T-helper 17 cell (primary cell): ENCODE measurements at regions not wholly inside any gene's neighbourhood (a gene's known extent, or its start where the extent isn't known, plus 50 kb on each side); places are given as distances from the start of the nearest gene placed in this dataset.
A peak's percentile ranks its signal among the peaks of the same experiment; 100 is the strongest.

Experiments used
- ATAC-seq: fragments of 150-1000 bp; cut with Tn5 transposase; 2 replicates; pipeline ENCODE4 v1.10.0; 2021; ENCODE audit warnings: mild to moderate bottlenecking, moderate library complexity
- DNase-seq, 3 donors: peaks; one replicate each; pipeline versions ENCODE4 v3.0.0 to v3.0.0-alpha.2; 2020 to 2021
- H3K9me3 ChIP-seq: one replicate; pipeline ENCODE4 v1.7.0; 2013; ENCODE audit warnings: low read length, mild to moderate bottlenecking; ENCODE audit not compliant: control insufficient read depth, poor library complexity, severe bottlenecking
- H3K27ac Mint-ChIP-seq: one replicate; pipeline ENCODE4 v1.8.0; 2022; ENCODE audit warnings: mild to moderate bottlenecking, moderate library complexity, mixed read lengths
- H3K27me3 Mint-ChIP-seq: one replicate; pipeline ENCODE4 v1.8.0; 2022; ENCODE audit warnings: mixed read lengths
- H3K36me3 Mint-ChIP-seq: one replicate; pipeline ENCODE4 v1.8.0; 2022; ENCODE audit warnings: low read depth, mixed read lengths
- H3K4me1 Mint-ChIP-seq: one replicate; pipeline ENCODE4 v1.8.0; 2022; ENCODE audit warnings: mild to moderate bottlenecking, mixed read lengths
- H3K4me3 Mint-ChIP-seq: one replicate; pipeline ENCODE4 v1.8.0; 2022; ENCODE audit warnings: mild to moderate bottlenecking, moderate library complexity, mixed read lengths

- H3K9me3 ChIP-seq, result no peaks in the 10 kb centered on the region
- ATAC-seq, result no peak
- no peak overlapping the region for H3K4me3 Mint-ChIP-seq
- DNase-seq, result no peak
- peaks cover 84% of the 10 kb centered on the region for H3K27me3 Mint-ChIP-seq
- no peak overlapping the region for H3K27ac Mint-ChIP-seq
- H3K4me1 Mint-ChIP-seq, result peaks cover 8% of the 10 kb centered on the region
- peaks cover 9% of the 10 kb centered on the region for H3K36me3 Mint-ChIP-seq
These were observed 72.1 kb upstream of the ARAP3 start for GRCh38 chr5:141753971-141754713.

DNA sequence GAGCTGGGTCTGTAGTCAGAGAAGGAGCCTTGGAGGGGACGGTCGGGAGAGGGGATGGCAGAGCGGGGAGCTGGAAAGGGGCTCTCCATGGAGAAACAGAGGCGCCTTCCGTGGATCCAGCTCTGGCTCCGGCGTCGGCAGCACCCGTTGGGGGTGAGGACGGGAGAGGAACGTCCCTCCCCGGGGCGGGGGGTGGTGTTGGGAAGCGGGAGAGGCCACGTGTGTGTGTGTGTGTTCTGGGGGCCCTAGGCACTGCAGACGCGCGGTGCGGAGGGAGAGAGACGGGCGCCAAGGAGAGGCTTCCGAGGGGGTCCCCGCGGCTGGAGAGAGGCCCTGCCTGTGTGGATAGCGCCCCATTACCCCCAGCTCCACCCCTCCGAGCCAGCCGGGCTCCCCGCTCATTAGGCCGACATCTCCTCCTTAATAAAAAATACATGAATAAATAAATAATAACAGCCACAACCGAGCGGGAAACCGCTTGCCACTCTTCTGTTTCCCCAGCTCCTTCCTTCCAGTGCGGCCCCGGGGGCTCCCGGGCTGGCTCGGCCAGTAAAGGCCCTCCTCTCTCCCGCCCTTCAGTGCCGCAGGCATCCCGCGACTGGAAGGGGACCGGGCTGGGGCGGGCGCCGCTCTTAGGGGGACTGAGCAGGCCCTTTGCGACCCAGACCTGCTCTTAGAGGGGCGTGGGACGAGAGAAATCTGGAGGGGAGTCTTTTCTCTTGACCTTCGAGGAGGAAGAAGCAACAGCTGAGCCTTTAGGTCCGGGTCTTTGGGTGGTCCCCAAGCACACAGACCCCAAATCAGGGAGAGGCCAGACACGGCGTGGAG is 71.3 kb upstream of the ARAP3 start:
- no peaks in the 10 kb centered on the region for H3K9me3 ChIP-seq
- Mint-ChIP-seq H3K4me1 (peaks cover 4% of the 10 kb centered on the region), H3K4me3 (no peak overlapping the region), H3K27ac (no peak overlapping the region), H3K27me3 (peaks cover 85% of the 10 kb centered on the region), H3K36me3 (peaks cover 8% of the 10 kb centered on the region)
- DNase-seq (no peak), ATAC-seq (no peak)

DNA sequence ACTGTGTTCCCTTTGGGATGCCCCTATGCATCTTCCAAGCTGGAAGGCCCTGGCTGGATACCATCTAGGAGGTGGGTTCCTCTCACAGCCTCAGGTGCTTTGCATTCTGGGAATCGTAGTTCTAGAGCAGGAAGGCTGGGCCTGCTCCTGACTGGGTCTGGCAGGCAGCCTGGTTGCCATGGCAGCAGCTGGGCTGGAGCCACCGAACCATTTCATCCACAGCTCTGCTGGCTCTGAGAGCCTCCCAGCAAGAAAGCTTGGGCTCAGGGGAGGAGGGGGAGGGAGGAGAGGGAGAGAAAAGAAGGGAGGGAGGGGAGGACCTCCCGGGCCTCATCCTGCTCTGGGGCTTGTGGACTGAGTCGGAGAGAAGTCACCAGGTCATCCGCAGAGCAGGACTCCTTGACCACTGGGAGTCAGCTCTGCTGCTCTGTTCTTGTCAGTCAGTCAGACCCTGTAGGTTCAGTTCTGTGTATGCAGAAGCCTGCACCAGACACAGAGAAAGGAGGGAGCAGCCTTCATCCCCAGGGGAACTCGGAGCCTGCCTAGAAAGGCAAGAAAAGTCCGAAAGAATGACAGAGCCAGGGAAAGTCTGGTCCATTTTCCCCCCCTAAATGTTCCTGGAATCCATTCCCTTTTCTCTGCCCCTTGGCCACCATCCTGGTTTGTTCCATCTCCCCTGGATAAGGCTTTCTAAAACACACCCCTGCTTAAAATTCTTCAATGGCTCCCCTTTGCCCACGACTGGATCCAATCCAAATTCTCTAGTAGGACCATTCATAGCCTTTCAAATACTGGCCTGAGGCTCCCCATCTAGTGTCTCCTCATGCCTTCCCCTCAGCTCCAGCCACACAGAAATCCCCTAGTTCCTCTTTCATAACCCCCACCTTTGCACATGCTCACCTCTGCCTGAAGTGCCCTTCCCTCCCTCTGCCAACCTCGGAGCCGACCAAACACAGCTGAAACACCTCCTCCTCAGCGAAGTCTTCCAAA is 65.4 kb upstream of the ARAP3 start:
- no peaks in the 10 kb centered on the region for H3K9me3 ChIP-seq
- peaks cover 65% of the 10 kb centered on the region for H3K27me3 Mint-ChIP-seq
- peak; percentile 59 for ATAC-seq
- H3K27ac Mint-ChIP-seq, result no peak overlapping the region
- peaks cover 2% of the 10 kb centered on the region for H3K4me1 Mint-ChIP-seq
- DNase-seq, result no peak
- no peak overlapping the region for H3K4me3 Mint-ChIP-seq
- H3K36me3 Mint-ChIP-seq, result peaks cover 7% of the 10 kb centered on the region

- no peaks in the 10 kb centered on the region for H3K9me3 ChIP-seq
- Mint-ChIP-seq H3K36me3 (peaks cover 7% of the 10 kb centered on the region), H3K27ac (no peak overlapping the region), H3K27me3 (peaks cover 59% of the 10 kb centered on the region), H3K4me3 (no peak overlapping the region), H3K4me1 (peaks cover 2% of the 10 kb centered on the region)
- ATAC-seq, result no peak
- no peak for DNase-seq
These were observed 64.4 kb upstream of the ARAP3 start for GRCh38 chr5:141746395-141746794.

DNA sequence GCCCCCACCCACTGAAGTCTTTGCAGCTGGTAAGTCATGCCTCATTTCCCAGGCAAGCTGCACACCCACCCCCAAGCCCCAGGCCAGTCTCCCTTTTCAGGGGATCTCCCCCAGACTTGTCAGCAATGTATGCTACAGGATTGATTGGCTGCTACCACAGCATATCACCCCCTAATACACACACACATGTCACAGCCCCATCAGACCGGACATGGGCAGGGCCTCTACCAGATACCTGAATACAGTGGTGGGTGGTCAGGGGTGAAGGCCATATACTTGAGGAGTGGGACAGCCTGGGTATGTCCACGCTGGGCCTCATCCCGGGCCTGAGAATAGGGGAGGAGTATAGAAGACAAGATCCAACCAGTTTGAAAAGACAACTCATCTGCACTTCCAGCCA is 63.4 kb upstream of the ARAP3 start:
- Mint-ChIP-seq H3K27me3 (peaks cover 62% of the 10 kb centered on the region), H3K4me1 (peaks cover 2% of the 10 kb centered on the region), H3K36me3 (peaks cover 7% of the 10 kb centered on the region), H3K27ac (no peak overlapping the region), H3K4me3 (no peak overlapping the region)
- H3K9me3 ChIP-seq, result no peaks in the 10 kb centered on the region
- ATAC-seq (no peak), DNase-seq (no peak)

DNA sequence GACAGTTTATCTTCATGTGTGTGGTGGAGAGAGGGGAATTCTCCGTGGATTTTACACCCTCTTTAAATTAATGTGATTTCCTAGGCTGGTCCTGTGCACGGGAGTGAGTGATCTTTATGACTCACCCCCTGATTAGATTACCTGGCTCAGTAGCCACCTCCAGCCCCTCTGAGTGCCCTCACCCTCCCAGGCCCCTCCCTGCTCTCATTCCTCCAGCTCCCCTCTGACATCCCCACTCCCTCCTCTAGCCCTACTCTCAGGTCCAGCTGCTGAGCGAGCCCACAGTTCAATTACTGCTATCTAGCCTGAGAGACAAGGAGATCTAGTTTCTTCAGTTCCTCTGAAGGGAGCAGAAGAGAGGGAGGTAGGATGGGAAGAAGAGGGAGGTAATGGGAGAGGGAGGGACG is 61.8 kb upstream of the ARAP3 start:
- Mint-ChIP-seq H3K36me3 (peaks cover 4% of the 10 kb centered on the region), H3K4me1 (peaks cover 2% of the 10 kb centered on the region), H3K27me3 (peaks cover 59% of the 10 kb centered on the region), H3K4me3 (no peak overlapping the region), H3K27ac (no peak overlapping the region)
- H3K9me3 ChIP-seq, result no peaks in the 10 kb centered on the region
- DNase-seq (no peak), ATAC-seq (no peak)

DNA sequence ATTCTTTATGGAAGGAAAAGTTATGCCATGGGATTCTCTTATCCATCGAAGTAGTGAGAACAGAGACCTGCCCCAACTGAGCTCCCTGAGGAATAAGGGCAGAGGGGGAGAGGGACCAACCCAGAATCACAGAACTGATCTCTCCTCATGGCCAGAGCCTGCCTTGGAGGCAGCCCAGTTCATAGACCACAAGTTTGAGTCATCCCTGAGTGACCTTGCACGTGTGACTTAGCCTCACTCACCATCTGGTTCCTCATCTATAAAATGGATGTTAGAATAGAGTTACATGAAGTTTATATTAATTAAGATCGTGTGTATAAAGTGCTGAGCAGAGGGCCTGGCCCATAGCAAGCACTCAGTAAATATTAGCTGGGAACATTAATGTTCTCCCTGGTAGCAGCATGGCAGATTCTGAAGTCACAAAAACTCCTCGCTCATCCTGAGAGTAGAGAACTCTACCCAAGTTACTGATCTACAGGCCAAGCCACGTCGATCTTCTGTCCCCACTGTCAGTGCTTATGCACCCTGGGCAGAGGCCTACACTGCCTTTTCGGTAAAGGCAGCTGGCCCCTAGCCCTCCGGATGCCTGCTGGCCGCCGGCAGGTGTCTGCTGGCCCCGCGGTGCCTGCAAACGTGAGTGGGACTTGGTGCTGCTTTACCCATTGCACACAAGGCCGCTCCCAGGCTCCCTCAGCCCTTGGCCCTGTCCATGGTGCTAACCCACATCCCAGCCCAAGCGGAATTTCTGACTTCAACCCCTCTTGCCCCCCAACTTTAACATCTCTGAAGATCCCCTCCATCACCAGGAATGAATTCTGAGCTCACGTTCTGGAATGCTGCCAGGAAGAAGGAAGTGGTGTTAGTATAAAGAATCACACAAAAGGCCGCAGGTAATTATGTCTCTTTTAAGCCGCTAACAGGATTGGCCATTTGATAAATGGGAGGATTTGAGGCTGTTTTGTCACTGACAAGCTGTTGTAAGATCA is 61.1 kb upstream of the ARAP3 start:
- DNase-seq (no peak), ATAC-seq (no peak)
- H3K27ac Mint-ChIP-seq, result no peak overlapping the region
- peaks cover 2% of the 10 kb centered on the region for H3K4me1 Mint-ChIP-seq
- H3K4me3 Mint-ChIP-seq, result no peak overlapping the region
- peaks cover 6% of the 10 kb centered on the region for H3K36me3 Mint-ChIP-seq
- peaks cover 57% of the 10 kb centered on the region for H3K27me3 Mint-ChIP-seq
- no peaks in the 10 kb centered on the region for H3K9me3 ChIP-seq

- peaks cover 61% of the 10 kb centered on the region for H3K27me3 Mint-ChIP-seq
- peaks cover 3% of the 10 kb centered on the region for H3K36me3 Mint-ChIP-seq
- no peak overlapping the region for H3K4me3 Mint-ChIP-seq
- no peak for ATAC-seq
- DNase-seq, result no peak
- H3K27ac Mint-ChIP-seq, result no peak overlapping the region
- no peaks in the 10 kb centered on the region for H3K9me3 ChIP-seq
- H3K4me1 Mint-ChIP-seq, result no peaks in the 10 kb centered on the region
These were observed 60.1 kb upstream of the ARAP3 start for GRCh38 chr5:141742144-141742543.

DNA sequence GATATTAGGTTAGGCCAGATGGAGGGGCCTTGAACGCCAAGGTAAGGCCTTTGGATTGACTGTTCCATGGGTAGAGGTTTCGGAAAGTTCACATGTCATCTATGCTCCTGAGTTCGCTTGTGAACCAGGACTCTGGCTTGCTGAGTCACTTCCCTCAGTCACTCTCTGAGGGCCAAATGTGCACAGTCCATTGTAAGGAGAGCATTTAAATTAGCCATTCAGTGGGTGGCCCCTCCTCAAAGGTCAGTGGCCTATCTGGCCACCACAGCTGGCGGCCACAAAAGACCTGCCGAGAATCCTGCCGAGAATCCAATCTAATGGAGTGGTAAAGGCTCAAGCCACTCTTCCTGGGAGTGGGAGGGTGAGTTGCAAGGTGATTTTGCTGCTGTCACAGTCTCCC is 58.9 kb upstream of the ARAP3 start:
- no peaks in the 10 kb centered on the region for H3K9me3 ChIP-seq
- H3K27ac Mint-ChIP-seq, result no peak overlapping the region
- H3K27me3 Mint-ChIP-seq, result peaks cover 69% of the 10 kb centered on the region

GRCh38 chr5:141737535-141737934 is 55.5 kb upstream of the ARAP3 start:
- no peak for DNase-seq
- H3K36me3 Mint-ChIP-seq, result peaks cover 3% of the 10 kb centered on the region
- peaks cover 55% of the 10 kb centered on the region for H3K27me3 Mint-ChIP-seq
- H3K9me3 ChIP-seq, result no peaks in the 10 kb centered on the region
- no peaks in the 10 kb centered on the region for H3K4me1 Mint-ChIP-seq
- H3K27ac Mint-ChIP-seq, result no peak overlapping the region
- no peak overlapping the region for H3K4me3 Mint-ChIP-seq
- ATAC-seq, result no peak

More for the DNA sequence above, 58.9 kb upstream of the ARAP3 start:
- ATAC-seq (no peak), DNase-seq (no peak)
- Mint-ChIP-seq H3K4me3 (no peak overlapping the region), H3K4me1 (no peaks in the 10 kb centered on the region), H3K36me3 (peaks cover 3% of the 10 kb centered on the region)

DNA sequence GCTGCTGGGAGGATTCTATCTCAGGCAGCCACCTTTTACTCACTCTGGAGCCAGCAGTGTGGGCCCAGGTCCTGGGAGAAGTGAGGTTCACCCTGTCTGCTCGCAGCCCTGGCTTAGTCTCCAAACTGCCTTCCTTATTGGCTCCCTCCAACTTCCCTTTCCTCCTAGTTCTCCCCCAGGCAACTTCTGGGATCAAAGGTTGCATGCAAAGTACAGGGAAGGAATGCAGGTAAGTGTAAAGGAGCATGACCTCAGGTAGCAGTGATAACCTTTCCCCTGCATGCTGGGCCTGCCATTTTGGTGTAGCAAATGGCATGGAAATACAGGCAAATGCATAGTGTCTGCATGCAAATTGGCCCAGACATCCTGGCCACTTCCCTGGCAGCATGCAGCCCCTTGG is 53.8 kb upstream of the ARAP3 start:
- ATAC-seq (no peak), DNase-seq (no peak)
- H3K4me1 Mint-ChIP-seq, result no peaks in the 10 kb centered on the region
- peaks cover 3% of the 10 kb centered on the region for H3K36me3 Mint-ChIP-seq
- no peak overlapping the region for H3K4me3 Mint-ChIP-seq
- no peak overlapping the region for H3K27ac Mint-ChIP-seq
- H3K9me3 ChIP-seq, result no peaks in the 10 kb centered on the region
- H3K27me3 Mint-ChIP-seq, result peaks cover 51% of the 10 kb centered on the region
